Chondrocyte (in vitro differentiated cells): ENCODE measurements at regions not wholly inside any gene's neighbourhood (a gene's known extent, or its start where the extent isn't known, plus 50 kb on each side); places are given as distances from the start of the nearest gene placed in this dataset.

ENCODE experiments used
- DNase-seq: peaks from one replicate; pipeline ENCODE4 v3.0.0; 2021; ENCODE audit warnings: mixed read lengths, low spot score
- H3K27ac Mint-ChIP-seq: one replicate; pipeline ENCODE4 v1.8.0; 2021; ENCODE audit warnings: mild to moderate bottlenecking, moderate library complexity, mixed read lengths; ENCODE audit not compliant: unreplicated experiment
- H3K27me3 Mint-ChIP-seq: 2 replicates; pipeline ENCODE4 v1.8.0; 2021; ENCODE audit warnings: low read depth, mixed read lengths
- H3K36me3 Mint-ChIP-seq: 2 replicates; pipeline ENCODE4 v1.8.0; 2021; ENCODE audit warnings: low read depth, mixed read lengths
- H3K4me1 Mint-ChIP-seq: 2 replicates; pipeline ENCODE4 v1.8.0; 2021; ENCODE audit warnings: low read depth, mild to moderate bottlenecking, mixed read lengths
- H3K4me3 Mint-ChIP-seq: one replicate; pipeline ENCODE4 v1.8.0; 2021; ENCODE audit warnings: mild to moderate bottlenecking, moderate library complexity, mixed read lengths; ENCODE audit not compliant: unreplicated experiment
- H3K9me3 Mint-ChIP-seq: 2 replicates; pipeline ENCODE4 v1.8.0; 2021; ENCODE audit warnings: low read depth, mixed read lengths
- CTCF ChIP-seq: fragments of 200-600 bp; sonication (generic); IDR thresholded peaks from 2 replicates; pipeline ENCODE4 v1.5.0; 2021; ENCODE audit warnings: antibody characterized with exemption, mild to moderate bottlenecking, moderate library complexity

- H3K4me1 Mint-ChIP-seq, result no peaks in the 10 kb centered on the region
- DNase-seq, result no peak
- H3K27ac Mint-ChIP-seq, result no peak overlapping the region
- no peaks in the 10 kb centered on the region for H3K27me3 Mint-ChIP-seq
- H3K4me3 Mint-ChIP-seq, result no peak overlapping the region
- no peak for TF ChIP-seq CTCF
- peaks cover 13% of the 10 kb centered on the region for H3K9me3 Mint-ChIP-seq
- peaks cover under 1% of the 10 kb centered on the region for H3K36me3 Mint-ChIP-seq
Measured at GRCh38 chr1:199322278-199322677, 683.4 kb downstream of the PTPRC start.

GRCh38 chr1:199333180-199333579 is 694.3 kb upstream of the NR5A2 start:
- DNase-seq, result no peak
- Mint-ChIP-seq H3K4me3 (no peak overlapping the region), H3K27me3 (no peaks in the 10 kb centered on the region), H3K27ac (no peak overlapping the region), H3K4me1 (peaks cover 27% of the 10 kb centered on the region), H3K9me3 (no peaks in the 10 kb centered on the region), H3K36me3 (no peaks in the 10 kb centered on the region)
- TF ChIP-seq CTCF, result no peak

DNA sequence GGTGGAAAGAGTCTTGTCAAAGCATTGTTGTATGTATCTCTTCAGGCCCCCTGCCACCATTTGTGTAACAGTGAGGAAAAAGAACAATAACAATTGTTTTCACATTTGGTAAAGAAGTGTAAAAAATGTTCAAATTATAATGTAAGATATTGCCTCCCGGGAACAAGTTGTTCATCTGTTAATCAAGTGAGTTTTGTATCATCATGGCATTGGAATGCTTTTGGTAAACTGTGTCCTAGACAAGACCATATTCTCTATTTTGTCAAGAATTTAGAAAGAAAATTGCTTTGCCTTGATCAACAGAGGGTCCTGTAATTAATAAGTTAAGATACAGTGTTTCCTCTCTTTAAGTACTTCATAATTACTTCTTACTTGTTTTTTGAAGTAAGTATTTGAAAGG is 692.0 kb upstream of the NR5A2 start:
- H3K27ac Mint-ChIP-seq, result no peak overlapping the region
- no peaks in the 10 kb centered on the region for H3K36me3 Mint-ChIP-seq
- H3K4me1 Mint-ChIP-seq, result peaks cover 29% of the 10 kb centered on the region
- TF ChIP-seq CTCF, result no peak
- no peaks in the 10 kb centered on the region for H3K27me3 Mint-ChIP-seq
- no peak overlapping the region for H3K4me3 Mint-ChIP-seq
- DNase-seq, result no peak
- no peaks in the 10 kb centered on the region for H3K9me3 Mint-ChIP-seq

GRCh38 chr1:199336745-199337640 is 690.5 kb upstream of the NR5A2 start:
- no peaks in the 10 kb centered on the region for H3K27me3 Mint-ChIP-seq
- no peak overlapping the region for H3K27ac Mint-ChIP-seq
- H3K4me1 Mint-ChIP-seq, result peaks cover 29% of the 10 kb centered on the region
- TF ChIP-seq CTCF, result no peak
- no peaks in the 10 kb centered on the region for H3K36me3 Mint-ChIP-seq
- DNase-seq, result peak; percentile 66
- H3K4me3 Mint-ChIP-seq, result no peak overlapping the region
- no peaks in the 10 kb centered on the region for H3K9me3 Mint-ChIP-seq

GRCh38 chr1:199338760-199339159 is 688.8 kb upstream of the NR5A2 start:
- TF ChIP-seq CTCF, result no peak
- peaks cover 4% of the 10 kb centered on the region for H3K9me3 Mint-ChIP-seq
- no peaks in the 10 kb centered on the region for H3K27me3 Mint-ChIP-seq
- H3K36me3 Mint-ChIP-seq, result peaks cover 1% of the 10 kb centered on the region
- no peak overlapping the region for H3K27ac Mint-ChIP-seq
- DNase-seq, result no peak
- H3K4me3 Mint-ChIP-seq, result no peak overlapping the region
- H3K4me1 Mint-ChIP-seq, result peaks cover 29% of the 10 kb centered on the region
